Skin of body (tissue), 1 donor: ENCODE measurements at regions not wholly inside any gene's neighbourhood (a gene's known extent, or its start where the extent isn't known, plus 50 kb on each side); places are given as distances from the start of the nearest gene placed in this dataset.
A peak's percentile ranks its signal among the peaks of the same experiment; 100 is the strongest.
"Not testable (repeated sequence)": the region's sequence is repeated elsewhere in the genome, so short reads cannot be mapped to it uniquely, and the experiment has no call there.

Experiments
- DNase-seq: peaks from one replicate; lab custom pipeline; 2025; lab: John Stamatoyannopoulos, UW

GRCh38 chr1:195701149-195701548, 907.1 kb downstream of the KCNT2 start:
- DNase-seq: no peak

- no peak for DNase-seq
Observed at GRCh38 chr1:195697130-195697529, 911.1 kb downstream of the KCNT2 start.

GRCh38 chr1:195686764-195687163, 921.5 kb downstream of the KCNT2 start:
- DNase-seq: no peak

- DNase-seq: no peak
Observed at GRCh38 chr1:195664628-195665027, 943.6 kb downstream of the KCNT2 start.

- no peak for DNase-seq
Observed at GRCh38 chr1:195663549-195664280, 944.5 kb downstream of the KCNT2 start.

GRCh38 chr1:195656780-195657179, 951.5 kb downstream of the KCNT2 start:
- no peak for DNase-seq

GRCh38 chr1:195648875-195649274, 959.4 kb downstream of the KCNT2 start:
- DNase-seq: not testable (repeated sequence)

GRCh38 chr1:195637539-195637938, 970.7 kb downstream of the KCNT2 start:
- no peak for DNase-seq

GRCh38 chr1:195618287-195618686, 990.0 kb downstream of the KCNT2 start:
- no peak for DNase-seq

- DNase-seq: no peak
Observed at GRCh38 chr1:195617106-195617505, 991.1 kb downstream of the KCNT2 start.

GRCh38 chr1:195608883-195609282, 999.4 kb downstream of the KCNT2 start:
- no peak for DNase-seq

GRCh38 chr1:195606483-195606882, 1001.8 kb downstream of the KCNT2 start:
- no peak for DNase-seq

- DNase-seq: no peak
Observed at GRCh38 chr1:195604287-195604686, 1004.0 kb downstream of the KCNT2 start.

- DNase-seq: no peak
Observed at GRCh38 chr1:195597891-195598290, 1010.3 kb downstream of the KCNT2 start.

- no peak for DNase-seq
Observed at GRCh38 chr1:195594773-195595172, 1013.5 kb downstream of the KCNT2 start.

GRCh38 chr1:195594322-195594721, 1013.9 kb downstream of the KCNT2 start:
- DNase-seq: no peak

- DNase-seq: peak; percentile 71
Observed at GRCh38 chr1:195591917-195592672, 1016.1 kb downstream of the KCNT2 start.

GRCh38 chr1:195590649-195591048, 1017.6 kb downstream of the KCNT2 start:
- no peak for DNase-seq

GRCh38 chr1:195584870-195585624, 1023.2 kb downstream of the KCNT2 start:
- DNase-seq: no peak

- no peak for DNase-seq
Observed at GRCh38 chr1:195580988-195581387, 1027.3 kb downstream of the KCNT2 start.

GRCh38 chr1:195577748-195578147, 1030.5 kb downstream of the KCNT2 start:
- DNase-seq: no peak

- no peak for DNase-seq
Observed at GRCh38 chr1:195576641-195577040, 1031.6 kb downstream of the KCNT2 start.
